ENCODE measurements at regions not wholly inside any gene's neighbourhood (a gene's known extent, or its start where the extent isn't known, plus 50 kb on each side); places are given as distances from the start of the nearest gene placed in this dataset.

DNA sequence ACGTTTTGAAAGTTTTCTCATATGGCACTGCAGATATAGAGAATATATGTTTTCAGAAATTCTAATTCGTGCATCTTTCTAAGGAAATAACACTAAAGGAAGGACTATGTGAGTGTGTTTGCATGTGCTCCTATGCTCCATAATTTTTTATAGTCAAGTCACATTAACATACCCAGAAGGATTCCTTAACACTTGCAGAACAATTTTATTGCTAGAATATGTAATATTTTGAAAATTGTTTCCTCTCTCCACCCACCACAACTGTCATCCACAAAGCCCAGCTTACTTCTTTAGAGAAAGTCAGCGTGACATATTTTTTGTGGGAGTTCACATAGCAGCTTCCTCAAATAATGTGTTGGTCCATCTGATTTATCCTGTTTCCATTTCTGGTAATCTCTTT is 604.6 kb upstream of the MGAT4C start:
- H3K27ac Mint-ChIP-seq (ENCODE audit: unreplicated experiment) = no peak overlapping the region

GRCh38 chr12:86852451-86852850 is 596.3 kb upstream of the MGAT4C start:
- no peak overlapping the region for H3K4me3 ChIP-seq (ENCODE audit: insufficient read depth, low read depth, low read length)
- H3K79me2 ChIP-seq (ENCODE audit: insufficient read depth, low read length) = no peaks in the 10 kb centered on the region
- no peak overlapping the region for H3K4me3 Mint-ChIP-seq (ENCODE audit: unreplicated experiment)
- H3K27me3 Mint-ChIP-seq (ENCODE audit: low read depth, unreplicated experiment) = no peaks in the 10 kb centered on the region
- no peaks in the 10 kb centered on the region for H3K4me1 Mint-ChIP-seq (ENCODE audit: low read depth, unreplicated experiment)
- H3K9ac ChIP-seq (ENCODE audit: low read length) = no peak overlapping the region
- no peak overlapping the region for H3K27ac ChIP-seq (ENCODE audit: low read depth, low read length)
- H3K36me3 Mint-ChIP-seq (ENCODE audit: low read depth, unreplicated experiment) = no peaks in the 10 kb centered on the region
- no peaks in the 10 kb centered on the region for H3K9me3 Mint-ChIP-seq (ENCODE audit: unreplicated experiment)
- H4K20me1 ChIP-seq (ENCODE audit: insufficient read depth, low read length) = no peaks in the 10 kb centered on the region
- TF ChIP-seq EZH2 (IDR thresholded peaks at IDR 0.05; ENCODE audit: insufficient read depth, low read length) (no peak), CTCF (IDR thresholded peaks at IDR 0.05; ENCODE audit: insufficient read depth, low read depth, low read length) (no peak)
- no peak for DNase-seq (ENCODE audit: low read depth)
- no peaks in the 10 kb centered on the region for H3K27me3 ChIP-seq (ENCODE audit: insufficient read depth, low read length)
- FAIRE-seq = no peak
- no peaks in the 10 kb centered on the region for H3K4me1 ChIP-seq (ENCODE audit: insufficient read depth, low read length)
- H2AFZ ChIP-seq (ENCODE audit: low read depth, low read length) = no peak overlapping the region
- H3K9me3 ChIP-seq (ENCODE audit: insufficient read depth, low read depth, low read length) = no peaks in the 10 kb centered on the region
- H3K4me2 ChIP-seq (ENCODE audit: low read length) = no peak overlapping the region
- no peaks in the 10 kb centered on the region for H3K36me3 ChIP-seq (ENCODE audit: insufficient read depth, low read length)
- H3K27ac Mint-ChIP-seq (ENCODE audit: unreplicated experiment) = no peak overlapping the region

More for the DNA sequence above, 604.6 kb upstream of the MGAT4C start:
- no peaks in the 10 kb centered on the region for H3K36me3 ChIP-seq (ENCODE audit: insufficient read depth, low read length)
- H3K9me3 Mint-ChIP-seq (ENCODE audit: unreplicated experiment) = no peaks in the 10 kb centered on the region
- H3K9me3 ChIP-seq (ENCODE audit: insufficient read depth, low read depth, low read length) = no peaks in the 10 kb centered on the region
- DNase-seq (ENCODE audit: low read depth) = no peak
- H3K4me1 ChIP-seq (ENCODE audit: insufficient read depth, low read length) = no peaks in the 10 kb centered on the region
- no peak for FAIRE-seq
- no peak overlapping the region for H3K4me3 Mint-ChIP-seq (ENCODE audit: unreplicated experiment)
- H2AFZ ChIP-seq (ENCODE audit: low read depth, low read length) = no peak overlapping the region
- no peaks in the 10 kb centered on the region for H3K4me1 Mint-ChIP-seq (ENCODE audit: low read depth, unreplicated experiment)
- no peaks in the 10 kb centered on the region for H4K20me1 ChIP-seq (ENCODE audit: insufficient read depth, low read length)
- H3K79me2 ChIP-seq (ENCODE audit: insufficient read depth, low read length) = no peaks in the 10 kb centered on the region
- H3K27me3 Mint-ChIP-seq (ENCODE audit: low read depth, unreplicated experiment) = no peaks in the 10 kb centered on the region
- TF ChIP-seq EZH2 (IDR thresholded peaks at IDR 0.05; ENCODE audit: insufficient read depth, low read length) (no peak), CTCF (IDR thresholded peaks at IDR 0.05; ENCODE audit: insufficient read depth, low read depth, low read length) (no peak)
- no peaks in the 10 kb centered on the region for H3K27me3 ChIP-seq (ENCODE audit: insufficient read depth, low read length)
- no peaks in the 10 kb centered on the region for H3K36me3 Mint-ChIP-seq (ENCODE audit: low read depth, unreplicated experiment)
- no peak overlapping the region for H3K4me2 ChIP-seq (ENCODE audit: low read length)
- no peak overlapping the region for H3K4me3 ChIP-seq (ENCODE audit: insufficient read depth, low read depth, low read length)
- H3K27ac ChIP-seq (ENCODE audit: low read depth, low read length) = no peak overlapping the region
- no peak overlapping the region for H3K9ac ChIP-seq (ENCODE audit: low read length)

GRCh38 chr12:86838711-86839110 is 582.5 kb upstream of the MGAT4C start:
- FAIRE-seq (no peak), DNase-seq (ENCODE audit: low read depth) (no peak)
- Histone ChIP-seq H3K4me1 (ENCODE audit: insufficient read depth, low read length) (no peaks in the 10 kb centered on the region), H3K36me3 (ENCODE audit: insufficient read depth, low read length) (no peaks in the 10 kb centered on the region), H3K9me3 (ENCODE audit: insufficient read depth, low read depth, low read length) (no peaks in the 10 kb centered on the region), H3K79me2 (ENCODE audit: insufficient read depth, low read length) (no peaks in the 10 kb centered on the region), H4K20me1 (ENCODE audit: insufficient read depth, low read length) (no peaks in the 10 kb centered on the region), H3K4me3 (ENCODE audit: insufficient read depth, low read depth, low read length) (no peak overlapping the region), H3K9ac (ENCODE audit: low read length) (no peak overlapping the region), H2AFZ (ENCODE audit: low read depth, low read length) (no peak overlapping the region), H3K4me2 (ENCODE audit: low read length) (no peak overlapping the region), H3K27me3 (ENCODE audit: insufficient read depth, low read length) (no peaks in the 10 kb centered on the region), H3K27ac (ENCODE audit: low read depth, low read length) (no peak overlapping the region)
- H3K4me1 Mint-ChIP-seq (ENCODE audit: low read depth, unreplicated experiment) = no peaks in the 10 kb centered on the region
- H3K27ac Mint-ChIP-seq (ENCODE audit: unreplicated experiment) = no peak overlapping the region
- no peaks in the 10 kb centered on the region for H3K36me3 Mint-ChIP-seq (ENCODE audit: low read depth, unreplicated experiment)
- TF ChIP-seq CTCF (IDR thresholded peaks at IDR 0.05; ENCODE audit: insufficient read depth, low read depth, low read length) = no peak
- TF ChIP-seq EZH2 (IDR thresholded peaks at IDR 0.05; ENCODE audit: insufficient read depth, low read length) = no peak
- no peak overlapping the region for H3K4me3 Mint-ChIP-seq (ENCODE audit: unreplicated experiment)
- no peaks in the 10 kb centered on the region for H3K9me3 Mint-ChIP-seq (ENCODE audit: unreplicated experiment)
- no peaks in the 10 kb centered on the region for H3K27me3 Mint-ChIP-seq (ENCODE audit: low read depth, unreplicated experiment)

Measured in astrocyte (in vitro differentiated cells and primary cell).